ENCODE measurements at regions not wholly inside any gene's neighbourhood (a gene's known extent, or its start where the extent isn't known, plus 50 kb on each side); places are given as distances from the start of the nearest gene placed in this dataset.
"Not testable (repeated sequence)": the region's sequence is repeated elsewhere in the genome, so short reads cannot be mapped to it uniquely, and the experiment has no call there.

DNA sequence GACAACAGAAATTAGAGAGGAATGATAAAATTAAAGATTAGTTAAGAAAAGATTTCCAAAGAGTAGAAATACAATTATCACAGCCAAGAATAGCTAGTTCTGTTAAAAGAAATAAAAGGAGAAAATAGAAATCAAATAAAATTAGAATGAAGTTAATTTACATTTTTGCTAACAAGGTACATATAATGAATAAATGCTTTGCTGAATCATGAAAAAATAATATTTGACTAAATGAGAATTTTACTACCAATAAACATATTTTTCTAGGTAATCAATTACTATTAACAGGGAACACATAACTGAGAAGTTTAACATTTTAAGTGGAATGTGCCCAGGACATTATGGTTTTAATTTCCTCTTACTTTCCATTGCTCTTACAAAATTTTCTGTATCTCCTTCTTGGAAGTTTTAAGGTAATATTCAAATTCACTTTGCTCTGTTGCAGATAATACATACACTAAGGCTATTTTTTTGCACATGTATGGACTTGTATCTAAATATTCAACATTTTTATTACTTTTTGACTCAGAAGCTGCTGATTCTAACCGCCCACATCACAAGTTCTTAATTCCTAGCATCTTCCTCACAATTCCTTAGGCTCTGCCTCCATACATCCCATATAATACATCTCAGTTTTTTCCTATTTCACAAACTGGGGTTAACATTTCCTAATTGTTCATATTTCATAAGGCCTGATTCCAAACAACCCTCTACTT, 870.7 kb upstream of the INTU start:
- no peak for DNase-seq

GRCh38 chr4:126762663-126763247, 870.0 kb upstream of the INTU start:
- DNase-seq = no peak

GRCh38 chr4:126766241-126766640, 866.5 kb upstream of the INTU start:
- no peak for DNase-seq

DNA sequence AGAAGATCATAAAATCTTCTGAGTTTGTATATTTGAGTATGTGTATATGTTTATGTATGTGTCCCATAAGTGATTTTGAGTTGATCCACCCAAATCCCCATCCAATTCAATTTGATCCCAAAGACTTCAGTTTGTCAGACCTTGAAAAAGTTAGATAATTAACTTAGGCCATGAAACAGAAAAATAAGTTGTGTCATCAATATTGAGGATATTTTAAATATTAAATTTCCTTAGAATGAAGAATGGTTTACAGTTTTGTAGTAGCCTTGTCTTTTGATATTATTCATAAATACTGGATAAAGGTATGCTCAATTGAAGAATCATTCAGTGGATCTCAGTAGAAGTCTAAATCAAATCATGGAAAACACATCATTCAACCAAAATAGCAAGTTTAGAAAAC, 864.4 kb upstream of the INTU start:
- DNase-seq = no peak

DNA sequence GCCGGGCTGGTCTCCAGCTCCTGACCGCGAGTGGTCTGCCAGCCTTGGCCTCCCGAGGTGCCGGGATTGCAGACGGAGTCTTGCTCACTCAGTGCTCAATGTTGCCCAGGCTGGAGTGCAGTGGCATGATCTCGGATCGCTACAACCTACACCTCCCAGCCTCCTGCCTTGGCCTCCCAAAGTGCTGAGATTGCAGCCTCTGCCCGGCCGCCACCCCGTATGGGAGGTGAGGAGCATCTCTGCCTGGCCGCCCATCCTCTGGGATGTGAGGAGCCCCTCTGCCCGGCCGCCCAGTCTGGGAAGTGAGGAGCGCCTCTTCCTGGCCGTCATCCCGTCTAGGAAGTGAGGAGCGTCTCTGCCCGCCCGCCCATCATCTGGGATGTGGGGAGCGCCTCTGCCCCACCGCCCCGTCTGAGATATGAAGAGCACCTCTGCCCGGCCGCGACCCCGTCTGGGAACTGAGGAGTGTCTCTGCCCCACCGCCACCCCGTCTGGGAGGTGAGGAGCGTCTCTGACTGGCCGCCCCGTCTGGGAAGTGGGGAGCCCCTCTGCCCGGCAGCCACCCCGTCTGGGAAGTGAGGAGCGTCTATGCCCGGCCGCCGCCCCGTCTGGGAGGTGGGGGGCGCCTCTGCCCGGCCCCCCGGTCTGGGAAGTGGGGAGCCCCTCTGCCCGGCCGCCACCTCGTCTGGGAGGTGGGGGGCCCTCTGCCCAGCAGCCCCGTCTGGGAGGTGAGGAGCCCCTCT, 861.8 kb upstream of the INTU start:
- not testable (repeated sequence) for DNase-seq

GRCh38 chr4:126771618-126772017, 861.1 kb upstream of the INTU start:
- not testable (repeated sequence) for DNase-seq

DNA sequence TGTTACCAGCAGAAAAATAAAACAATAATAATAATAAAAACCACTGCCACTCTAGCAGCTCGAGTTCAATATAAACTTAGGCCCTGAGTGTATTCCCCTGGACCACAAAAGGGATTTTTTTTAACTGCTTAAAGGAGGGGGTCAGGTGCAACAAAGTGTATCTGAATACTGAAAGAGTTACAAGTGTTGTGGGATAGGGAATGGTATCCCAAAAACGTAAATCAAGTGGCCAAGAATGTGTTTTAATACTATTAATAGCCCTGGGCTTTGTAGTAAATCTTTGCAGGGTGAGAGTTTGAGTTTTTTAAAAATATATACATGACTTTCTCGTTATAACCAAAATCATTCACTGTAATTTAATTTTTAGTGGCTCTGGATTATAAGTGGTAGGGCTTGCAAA, 860.1 kb upstream of the INTU start:
- DNase-seq = no peak

DNA sequence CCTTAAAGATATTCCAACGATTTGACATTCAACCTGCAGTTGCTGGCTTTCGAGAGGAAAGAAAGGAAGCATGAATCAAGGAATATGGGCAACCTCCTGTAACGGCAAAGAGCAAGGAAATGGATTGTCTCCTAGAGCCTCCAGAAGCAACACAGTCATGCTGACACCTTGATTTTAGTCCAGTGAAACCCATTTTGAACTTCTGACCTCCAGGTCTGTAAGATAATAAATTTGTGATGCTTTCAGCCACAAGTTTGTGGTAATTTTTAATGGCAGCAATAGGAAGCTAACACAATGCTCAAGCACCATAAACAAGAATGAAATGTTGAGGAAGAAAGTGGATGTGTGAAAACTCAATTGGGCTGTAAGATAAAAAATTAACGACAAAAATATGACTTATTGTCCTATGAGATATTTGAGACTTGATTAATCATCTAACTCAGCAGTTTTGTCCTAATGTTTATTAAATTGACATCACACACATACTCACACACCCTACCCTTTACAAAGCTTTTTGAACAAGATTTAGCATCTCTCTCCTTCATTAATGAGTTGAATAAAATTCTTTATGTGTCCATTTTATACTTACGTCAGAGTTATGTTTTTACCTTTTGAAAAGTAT, 857.2 kb upstream of the INTU start:
- DNase-seq = no peak

DNA sequence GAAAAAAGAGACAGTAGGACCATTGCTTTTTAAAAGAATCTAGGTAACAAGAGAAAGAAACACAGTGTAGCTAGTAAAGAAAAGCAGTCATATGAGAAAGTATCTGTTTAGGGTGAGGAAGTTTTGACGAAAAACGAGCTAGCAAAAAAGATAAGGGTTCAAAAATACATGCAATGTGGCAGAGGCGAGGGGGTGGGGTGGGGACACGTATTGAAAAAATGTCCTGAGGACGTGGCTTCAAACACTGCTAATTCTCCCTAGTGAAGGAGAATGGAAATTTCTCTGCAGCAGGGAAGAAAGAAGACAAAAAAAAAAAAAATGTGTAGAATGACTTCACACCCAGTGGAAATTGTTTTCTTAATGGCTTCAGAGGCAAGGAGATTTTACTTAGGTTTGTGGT, 856.4 kb upstream of the INTU start:
- no peak for DNase-seq

- no peak for DNase-seq
Measured at GRCh38 chr4:126777649-126778048, 855.1 kb upstream of the INTU start.

GRCh38 chr4:126778348-126778747, 854.4 kb upstream of the INTU start:
- DNase-seq = no peak

GRCh38 chr4:126779001-126779400, 853.8 kb upstream of the INTU start:
- no peak for DNase-seq

GRCh38 chr4:126779436-126780166, 853.2 kb upstream of the INTU start:
- DNase-seq = no peak

GRCh38 chr4:126783191-126783590, 849.6 kb upstream of the INTU start:
- no peak for DNase-seq

- DNase-seq = no peak
Measured at GRCh38 chr4:126784966-126785580, 847.7 kb upstream of the INTU start.

DNA sequence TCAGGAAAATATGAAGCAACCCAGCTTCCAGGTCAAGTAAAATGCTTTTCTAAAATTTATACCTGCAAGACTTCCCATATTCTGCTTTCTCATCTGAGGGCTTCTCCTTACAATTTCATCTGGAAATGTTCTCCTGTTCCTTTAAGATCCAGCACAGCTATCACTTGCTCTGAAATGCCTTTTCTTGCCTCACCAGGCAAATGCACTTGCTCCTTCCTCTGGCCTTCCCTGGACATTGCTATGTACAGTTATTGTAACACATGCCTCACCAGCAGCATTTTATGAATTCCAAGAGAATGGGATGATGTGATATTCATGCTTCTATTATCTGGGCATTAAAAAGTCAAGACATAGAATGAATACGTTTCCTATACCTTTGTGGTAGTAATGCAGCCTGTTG, 842.1 kb upstream of the INTU start:
- DNase-seq = no peak

- no peak for DNase-seq
Measured at GRCh38 chr4:126794363-126794762, 838.4 kb upstream of the INTU start.

DNA sequence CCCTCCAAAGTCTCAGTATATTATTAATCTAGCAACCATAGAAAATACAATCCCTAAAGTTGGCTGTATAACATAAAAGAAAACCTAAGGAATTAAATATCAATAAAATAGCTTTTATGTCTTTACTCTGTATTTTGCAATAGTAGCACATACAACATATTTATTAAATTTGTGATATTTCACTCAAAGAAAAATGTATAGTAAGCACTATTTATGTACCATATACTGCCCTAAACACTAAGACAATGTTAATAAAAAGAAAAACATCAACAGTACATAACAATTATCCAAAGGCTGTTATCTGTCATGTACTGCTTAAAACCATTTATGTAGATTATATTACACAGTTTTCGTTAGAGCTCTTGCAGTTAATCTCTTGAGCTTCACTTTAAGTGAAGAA, 834.5 kb upstream of the INTU start:
- no peak for DNase-seq

- DNase-seq = no peak
Measured at GRCh38 chr4:126799416-126799815, 833.3 kb upstream of the INTU start.

- no peak for DNase-seq
Measured at GRCh38 chr4:126799971-126800574, 832.7 kb upstream of the INTU start.

GRCh38 chr4:126800575-126801141, 832.1 kb upstream of the INTU start:
- no peak for DNase-seq

GRCh38 chr4:126807132-126807531, 825.6 kb upstream of the INTU start:
- DNase-seq = no peak
